NCI-H187 treated with DMSO at 0.1 percent for 48 hours (cell line): ENCODE measurements at regions not wholly inside any gene's neighbourhood (a gene's known extent, or its start where the extent isn't known, plus 50 kb on each side); places are given as distances from the start of the nearest gene placed in this dataset.
A peak's percentile ranks its signal among the peaks of the same experiment; 100 is the strongest.

Experiments used
- DNase-seq: peaks from one replicate; lab custom pipeline; 2025; lab: John Stamatoyannopoulos, UW

- DNase-seq: no peak
These were observed 648.1 kb downstream of the BCL11B start for GRCh38 chr14:98623788-98624415.

- DNase-seq: peak; percentile 91
These were observed 638.6 kb downstream of the BCL11B start for GRCh38 chr14:98633380-98633779.

GRCh38 chr14:98634043-98634820, 637.8 kb downstream of the BCL11B start:
- no peak for DNase-seq

- DNase-seq: no peak
These were observed 633.6 kb downstream of the BCL11B start for GRCh38 chr14:98638366-98638765.

GRCh38 chr14:98647754-98648153, 624.2 kb downstream of the BCL11B start:
- no peak for DNase-seq

- no peak for DNase-seq
These were observed 621.0 kb downstream of the BCL11B start for GRCh38 chr14:98651037-98651436.

GRCh38 chr14:98665007-98665406, 607.0 kb downstream of the BCL11B start:
- DNase-seq: no peak

GRCh38 chr14:98666545-98666944, 605.5 kb downstream of the BCL11B start:
- DNase-seq: no peak

GRCh38 chr14:98682033-98682432, 590.0 kb downstream of the BCL11B start:
- no peak for DNase-seq

- DNase-seq: no peak
These were observed 589.3 kb downstream of the BCL11B start for GRCh38 chr14:98682726-98683125.

- no peak for DNase-seq
These were observed 587.5 kb downstream of the BCL11B start for GRCh38 chr14:98684468-98684867.

GRCh38 chr14:98685725-98686124, 586.3 kb downstream of the BCL11B start:
- DNase-seq: no peak

GRCh38 chr14:98688446-98688845, 583.6 kb downstream of the BCL11B start:
- DNase-seq: no peak

- DNase-seq: no peak
These were observed 582.0 kb downstream of the BCL11B start for GRCh38 chr14:98689951-98690350.

- DNase-seq: no peak
These were observed 579.2 kb downstream of the BCL11B start for GRCh38 chr14:98692832-98693231.

GRCh38 chr14:98694541-98694940, 577.5 kb downstream of the BCL11B start:
- DNase-seq: no peak

GRCh38 chr14:98695809-98696208, 576.2 kb downstream of the BCL11B start:
- DNase-seq: no peak

- no peak for DNase-seq
These were observed 573.7 kb downstream of the BCL11B start for GRCh38 chr14:98698341-98698740.

- DNase-seq: no peak
These were observed 571.2 kb downstream of the BCL11B start for GRCh38 chr14:98700748-98701147.

GRCh38 chr14:98701377-98701776, 570.6 kb downstream of the BCL11B start:
- no peak for DNase-seq

- no peak for DNase-seq
These were observed 567.6 kb downstream of the BCL11B start for GRCh38 chr14:98704441-98704840.

- DNase-seq: no peak
These were observed 566.1 kb downstream of the BCL11B start for GRCh38 chr14:98705871-98706300.

- no peak for DNase-seq
These were observed 564.5 kb downstream of the BCL11B start for GRCh38 chr14:98707522-98707921.

GRCh38 chr14:98708555-98708954, 563.4 kb downstream of the BCL11B start:
- DNase-seq: no peak
